DND-41 (cell line): ENCODE measurements at regions not wholly inside any gene's neighbourhood (a gene's known extent, or its start where the extent isn't known, plus 50 kb on each side); places are given as distances from the start of the nearest gene placed in this dataset.

ENCODE experiments used
- ATAC-seq: fragments of 200-7000 bp; cut with Tn5 transposase; 3 replicates; pipeline ENCODE4 v1.9.1; 2021; ENCODE audit warnings: low read depth; ENCODE audit not compliant: insufficient read depth
- DNase-seq: peaks from one replicate; pipeline ENCODE4 v3.0.0-alpha.2; 2020
- H2AFZ ChIP-seq: 2 replicates; pipeline ENCODE4 v1.6.0; 2012; ENCODE audit warnings: low read depth, low read length
- H3K27ac ChIP-seq: 2 replicates; pipeline ENCODE4 v1.5.1; 2012; ENCODE audit warnings: low read length, inconsistent platforms
- H3K27me3 ChIP-seq: fragments of 200-600 bp; sonication (generic); 2 replicates; pipeline ENCODE4 v1.6.0; 2012; ENCODE audit warnings: low read length, mild to moderate bottlenecking, inconsistent platforms; ENCODE audit not compliant: insufficient read depth, poor library complexity
- H3K36me3 ChIP-seq: 2 replicates; pipeline ENCODE4 v1.5.1; 2012; ENCODE audit warnings: low read length, inconsistent platforms; ENCODE audit not compliant: insufficient read depth
- H3K4me1 ChIP-seq: 2 replicates; pipeline ENCODE4 v1.5.1; 2012; ENCODE audit warnings: mild to moderate bottlenecking, low read length; ENCODE audit not compliant: insufficient read depth
- H3K4me2 ChIP-seq: 2 replicates; pipeline ENCODE4 v1.6.0; 2012; ENCODE audit warnings: mild to moderate bottlenecking, moderate library complexity, low read length, inconsistent platforms; ENCODE audit not compliant: insufficient read depth
- H3K4me3 ChIP-seq, 2 experiments: fragments of 200-600 bp in 1 of 2; shearing (Covaris generic) in 1 of 2; 2 replicates each; pipeline ENCODE4 v1.5.1; 2012 to 2016; ENCODE audit warnings: inconsistent platforms in 2 of 2, low read length in 2 of 2, mild to moderate bottlenecking in 2 of 2, low read depth in 1 of 2, moderate library complexity in 1 of 2
- H3K79me2 ChIP-seq: 2 replicates; pipeline ENCODE4 v1.6.0; 2012; ENCODE audit warnings: low read length, inconsistent platforms; ENCODE audit not compliant: insufficient read depth
- H3K9ac ChIP-seq: 2 replicates; pipeline ENCODE4 v1.6.0; 2012; ENCODE audit warnings: low read depth, mild to moderate bottlenecking, inconsistent platforms, low read length, moderate library complexity
- H3K9me3 ChIP-seq: 2 replicates; pipeline ENCODE4 v1.5.1; 2012; ENCODE audit warnings: low read length, moderate library complexity, mild to moderate bottlenecking, inconsistent platforms; ENCODE audit not compliant: insufficient read depth, severe bottlenecking
- H4K20me1 ChIP-seq: 2 replicates; pipeline ENCODE4 v1.6.0; 2012; ENCODE audit warnings: low read length; ENCODE audit not compliant: insufficient read depth
- CTCF ChIP-seq: IDR thresholded peaks from 2 replicates; pipeline ENCODE4 v1.5.1; 2012; ENCODE audit warnings: borderline replicate concordance, low read length, moderate library complexity, mild to moderate bottlenecking; ENCODE audit not compliant: poor library complexity, severe bottlenecking; ENCODE audit errors: extremely low read depth
- EZH2 ChIP-seq: IDR thresholded peaks from 3 replicates; pipeline ENCODE4 v1.6.1; 2012; ENCODE audit warnings: borderline replicate concordance, low read depth, mild to moderate bottlenecking, moderate library complexity, low read length, inconsistent platforms; ENCODE audit not compliant: severe bottlenecking

DNA sequence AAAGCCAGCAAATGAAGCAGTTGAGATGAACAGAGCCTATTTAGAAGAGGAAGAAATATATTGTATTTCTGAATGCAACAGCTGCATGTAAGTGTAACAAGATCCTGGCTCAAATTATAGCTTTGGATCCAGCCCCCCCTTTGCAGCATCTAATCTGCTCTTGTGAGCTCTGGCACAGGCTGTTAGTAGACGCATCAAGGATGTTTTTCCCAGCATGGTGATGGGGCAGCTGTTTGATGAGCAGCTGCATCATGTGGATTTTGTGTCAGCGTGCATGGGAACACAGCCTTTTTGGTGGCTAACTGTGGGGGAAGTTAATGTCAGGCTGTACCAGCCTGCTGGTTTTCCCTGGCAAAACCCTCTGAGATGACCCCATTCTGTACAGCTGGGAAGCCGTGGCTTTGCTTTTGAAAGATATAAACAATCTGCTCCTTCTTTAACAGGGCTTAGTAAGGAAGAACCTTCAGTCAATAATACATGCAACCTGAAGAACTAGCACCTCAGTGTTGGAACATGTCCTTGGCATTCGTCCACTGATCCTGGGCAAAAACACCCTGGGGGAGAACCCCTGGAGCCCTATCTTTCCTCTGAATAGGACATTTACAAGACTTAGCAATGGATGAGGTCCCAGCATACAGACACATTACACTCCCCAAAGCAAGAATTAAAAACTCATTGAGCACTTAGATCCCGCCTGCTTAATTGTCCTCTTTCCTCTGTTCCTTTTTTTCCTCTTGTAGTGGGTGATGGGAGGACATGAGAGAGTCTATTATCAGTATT lies 70.6 kb downstream of the NPS start:
- Histone ChIP-seq H2AFZ (no peak overlapping the region), H3K4me1 (no peaks in the 10 kb centered on the region), H3K36me3 (no peaks in the 10 kb centered on the region), H3K27me3 (no peaks in the 10 kb centered on the region), H3K9me3 (no peaks in the 10 kb centered on the region), H3K4me2 (no peak overlapping the region), H3K79me2 (no peaks in the 10 kb centered on the region), H3K27ac (no peak overlapping the region), H4K20me1 (no peaks in the 10 kb centered on the region), H3K9ac (no peak overlapping the region), H3K4me3 (no peak overlapping the region)
- no peak for DNase-seq
- no peak for ATAC-seq
- TF ChIP-seq CTCF (no peak), EZH2 (no peak)

GRCh38 chr10:127635882-127636281 lies 86.8 kb downstream of the NPS start:
- Histone ChIP-seq H3K4me2 (no peak overlapping the region), H3K27ac (no peak overlapping the region), H4K20me1 (no peaks in the 10 kb centered on the region), H3K9me3 (peaks cover 14% of the 10 kb centered on the region), H2AFZ (no peak overlapping the region), H3K4me3 (no peak overlapping the region), H3K27me3 (no peaks in the 10 kb centered on the region), H3K4me1 (no peaks in the 10 kb centered on the region), H3K9ac (no peak overlapping the region), H3K79me2 (no peaks in the 10 kb centered on the region), H3K36me3 (no peaks in the 10 kb centered on the region)
- no peak for TF ChIP-seq CTCF
- TF ChIP-seq EZH2, result no peak
- DNase-seq, result no peak
- no peak for ATAC-seq

DNA sequence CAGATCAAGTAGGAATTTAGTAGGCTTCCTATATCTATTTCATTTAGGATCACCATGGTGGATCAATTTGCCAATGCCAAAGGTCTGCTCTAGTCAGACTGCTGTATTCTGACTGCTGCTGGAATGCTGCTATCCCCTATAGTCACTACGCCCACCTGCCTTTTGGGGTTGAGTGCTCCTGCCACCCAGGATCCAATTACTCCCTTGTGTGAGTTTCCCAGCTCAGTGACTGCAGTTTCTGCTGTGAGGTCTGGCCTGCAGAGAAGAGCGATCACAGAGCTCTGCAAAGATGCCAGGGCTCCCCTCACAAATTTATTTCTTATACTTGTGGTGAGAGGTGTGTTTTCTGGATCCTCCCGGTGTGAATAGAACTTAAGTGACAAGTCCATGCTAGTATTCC lies 88.1 kb upstream of the FOXI2 start:
- no peak for TF ChIP-seq EZH2
- no peak for TF ChIP-seq CTCF
- Histone ChIP-seq H3K4me2 (no peak overlapping the region), H3K79me2 (no peaks in the 10 kb centered on the region), H3K36me3 (no peaks in the 10 kb centered on the region), H4K20me1 (no peaks in the 10 kb centered on the region), H3K4me3 (no peak overlapping the region), H2AFZ (no peak overlapping the region), H3K4me1 (no peaks in the 10 kb centered on the region), H3K27me3 (no peaks in the 10 kb centered on the region), H3K9me3 (no peaks in the 10 kb centered on the region), H3K27ac (no peak overlapping the region), H3K9ac (no peak overlapping the region)
- no peak for DNase-seq
- ATAC-seq, result no peak
